Natural killer cell (primary cell): ENCODE measurements at regions not wholly inside any gene's neighbourhood (a gene's known extent, or its start where the extent isn't known, plus 50 kb on each side); places are given as distances from the start of the nearest gene placed in this dataset.

ENCODE experiments used
- ATAC-seq, 3 donors: fragments of 150-1000 bp in 2 of 3; fragments of 200-7000 bp in 1 of 3; cut with Tn5 transposase; 1 replicate in 1 of 3; 2 replicates in 2 of 3; pipeline ENCODE4 v1.10.0; 2021; ENCODE audit warnings: mild to moderate bottlenecking in 2 of 3, moderate library complexity in 2 of 3
- DNase-seq, 2 donors: peaks; one replicate each; pipeline versions ENCODE4 v3.0.0 to v3.0.0-alpha.2; 2013 to 2021; ENCODE audit warnings: mixed read lengths in 1 of 2
- H3K27ac ChIP-seq: one replicate; pipeline ENCODE4 v1.5.1; 2013; ENCODE audit warnings: mild to moderate bottlenecking, low read length
- H3K27me3 ChIP-seq: one replicate; pipeline ENCODE4 v1.6.1; 2013; ENCODE audit warnings: low read length; ENCODE audit not compliant: control insufficient read depth, insufficient read depth
- H3K36me3 ChIP-seq: one replicate; pipeline ENCODE4 v1.6.1; 2013; ENCODE audit warnings: low read length; ENCODE audit not compliant: control insufficient read depth, insufficient read depth
- H3K4me1 ChIP-seq: one replicate; pipeline ENCODE4 v1.6.1; 2013; ENCODE audit warnings: low read length; ENCODE audit not compliant: control insufficient read depth, insufficient read depth
- H3K4me3 ChIP-seq: one replicate; pipeline ENCODE4 v1.5.1; 2013; ENCODE audit warnings: low read length
- H3K9me3 ChIP-seq: one replicate; pipeline ENCODE4 v1.6.1; 2013; ENCODE audit warnings: low read length; ENCODE audit not compliant: control insufficient read depth, insufficient read depth
- H3K27ac Mint-ChIP-seq, 2 donors: one replicate each; pipeline ENCODE4 v1.8.0; 2022; ENCODE audit warnings: mild to moderate bottlenecking in 2 of 2, mixed read lengths in 2 of 2, moderate library complexity in 1 of 2
- H3K27me3 Mint-ChIP-seq, 2 donors: one replicate each; pipeline ENCODE4 v1.8.0; 2022; ENCODE audit warnings: low read depth in 2 of 2, mixed read lengths in 2 of 2
- H3K36me3 Mint-ChIP-seq: one replicate; pipeline ENCODE4 v1.8.0; 2022; ENCODE audit warnings: mixed read lengths
- H3K4me1 Mint-ChIP-seq, 2 donors: one replicate each; pipeline ENCODE4 v1.8.0; 2022; ENCODE audit warnings: mixed read lengths in 2 of 2
- H3K4me3 Mint-ChIP-seq: one replicate; pipeline ENCODE4 v1.8.0; 2022; ENCODE audit warnings: mild to moderate bottlenecking, moderate library complexity, mixed read lengths
- H3K9me3 Mint-ChIP-seq, 2 donors: one replicate each; pipeline ENCODE4 v1.8.0; 2022; ENCODE audit warnings: mixed read lengths in 2 of 2
- CTCF ChIP-seq: fragments of 200-600 bp; IDR thresholded peaks from one replicate; pipeline ENCODE4 v1.8.0; 2022; ENCODE audit warnings: antibody characterized with exemption
- WGBS: methylation state at CpG from one replicate; pipeline ENCODE4 v1.1.7; 2013; ENCODE audit warnings: missing lambda C conversion rate; ENCODE audit not compliant: insufficient coverage; 5-methylcytosine and 5-hydroxymethylcytosine counted together
- intact Hi-C: fragments of 100-400 bp; cut with micrococcal nuclease; formaldehyde crosslinking; loops from one replicate; pipeline ENCODE4 v1.14.2; 2022

GRCh38 chr1:199671684-199672083 lies 355.8 kb upstream of the NR5A2 start:
- WGBS = no CpG with 5 or more reads among the region's 3 CpGs
- H3K27me3 Mint-ChIP-seq = peaks cover 15 to 19% of the 10 kb centered on the region in 2 donors
- no peaks in the 10 kb centered on the region for H3K36me3 ChIP-seq
- no peaks in the 10 kb centered on the region for H3K9me3 Mint-ChIP-seq
- intact Hi-C loops = no loop called here
- no peak overlapping the region for H3K4me3 ChIP-seq
- no peaks in the 10 kb centered on the region for H3K4me1 ChIP-seq
- DNase-seq (no peak), ATAC-seq (no peak)
- TF ChIP-seq CTCF = no peak
- H3K4me3 Mint-ChIP-seq = no peak overlapping the region
- no peaks in the 10 kb centered on the region for H3K4me1 Mint-ChIP-seq
- H3K9me3 ChIP-seq = no peaks in the 10 kb centered on the region
- H3K27ac Mint-ChIP-seq = no peak overlapping the region
- H3K27ac ChIP-seq = no peak overlapping the region
- no peaks in the 10 kb centered on the region for H3K27me3 ChIP-seq
- H3K36me3 Mint-ChIP-seq = no peaks in the 10 kb centered on the region

- Histone ChIP-seq H3K27ac (no peak overlapping the region), H3K4me1 (no peaks in the 10 kb centered on the region), H3K36me3 (no peaks in the 10 kb centered on the region), H3K4me3 (no peak overlapping the region), H3K27me3 (no peaks in the 10 kb centered on the region), H3K9me3 (no peaks in the 10 kb centered on the region)
- no peak for TF ChIP-seq CTCF
- Mint-ChIP-seq H3K4me3 (no peak overlapping the region), H3K36me3 (no peaks in the 10 kb centered on the region), H3K27ac (no peak overlapping the region), H3K9me3 (no peaks in the 10 kb centered on the region), H3K27me3 (peaks cover 8 to 12% of the 10 kb centered on the region in 2 donors), H3K4me1 (no peaks in the 10 kb centered on the region)
- no peak for ATAC-seq
- no peak for DNase-seq
- 96% methylated on average over 3 of the region's 3 CpGs for WGBS
- intact Hi-C loops = no loop called here
These were observed 351.6 kb upstream of the NR5A2 start for GRCh38 chr1:199675937-199676336.

GRCh38 chr1:199678771-199679170 lies 348.7 kb upstream of the NR5A2 start:
- Histone ChIP-seq H3K4me1 (no peaks in the 10 kb centered on the region), H3K36me3 (no peaks in the 10 kb centered on the region), H3K4me3 (no peak overlapping the region), H3K27ac (no peak overlapping the region), H3K27me3 (no peaks in the 10 kb centered on the region), H3K9me3 (no peaks in the 10 kb centered on the region)
- Mint-ChIP-seq H3K36me3 (no peaks in the 10 kb centered on the region), H3K4me3 (no peak overlapping the region), H3K9me3 (no peaks in the 10 kb centered on the region), H3K27me3 (peaks cover 0 to 11% of the 10 kb centered on the region in 2 donors), H3K4me1 (no peaks in the 10 kb centered on the region), H3K27ac (no peak overlapping the region)
- no CpG with 5 or more reads among the region's 1 CpG for WGBS
- ATAC-seq (no peak), DNase-seq (no peak)
- no peak for TF ChIP-seq CTCF
- intact Hi-C loops = no loop called here

GRCh38 chr1:199682081-199682480 lies 345.4 kb upstream of the NR5A2 start:
- DNase-seq (no peak), ATAC-seq (no peak)
- Mint-ChIP-seq H3K9me3 (no peaks in the 10 kb centered on the region), H3K36me3 (no peaks in the 10 kb centered on the region), H3K4me1 (no peaks in the 10 kb centered on the region), H3K27ac (no peak overlapping the region), H3K27me3 (peaks cover 0 to 3% of the 10 kb centered on the region in 2 donors), H3K4me3 (no peak overlapping the region)
- no peak for TF ChIP-seq CTCF
- Histone ChIP-seq H3K4me3 (no peak overlapping the region), H3K4me1 (no peaks in the 10 kb centered on the region), H3K27ac (no peak overlapping the region), H3K27me3 (no peaks in the 10 kb centered on the region), H3K9me3 (no peaks in the 10 kb centered on the region), H3K36me3 (no peaks in the 10 kb centered on the region)
- intact Hi-C loops = loop anchor here (5.0 kb wide), 1 partner anchor 625 kb away; no protein-coding TSS in a partner anchor
